GM18526 (cell line): ENCODE measurements at regions not wholly inside any gene's neighbourhood (a gene's known extent, or its start where the extent isn't known, plus 50 kb on each side); places are given as distances from the start of the nearest gene placed in this dataset.

Experiments used
- POLR2A ChIP-seq: IDR thresholded peaks from 3 replicates; pipeline ENCODE4 v1.6.1; 2011; ENCODE audit not compliant: insufficient read length; ENCODE audit errors: extremely low read depth

- TF ChIP-seq POLR2A = no peak
Measured at GRCh38 chr22:47295226-47295901, 532.9 kb downstream of the TBC1D22A start.

DNA sequence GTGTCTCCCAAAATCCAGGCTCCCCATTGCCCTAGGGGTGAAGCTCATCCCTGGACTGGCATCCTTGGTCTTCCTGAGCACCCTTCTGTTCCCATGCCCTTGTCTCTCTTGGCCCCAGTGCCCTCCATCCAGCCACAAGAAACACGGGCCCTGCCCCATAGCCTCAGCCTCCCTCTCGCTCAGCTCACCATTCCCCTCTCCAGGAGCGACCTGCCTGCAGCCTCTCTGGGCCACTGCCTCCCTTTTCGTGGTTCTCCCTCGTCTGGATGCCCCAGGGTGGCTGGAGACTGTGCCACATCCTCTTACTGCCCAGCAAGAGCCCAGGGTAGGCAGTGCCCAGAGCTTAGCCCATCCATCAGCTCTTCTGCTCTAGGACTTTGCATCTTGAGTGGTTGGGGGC lies 532.1 kb downstream of the TBC1D22A start:
- TF ChIP-seq POLR2A = no peak

DNA sequence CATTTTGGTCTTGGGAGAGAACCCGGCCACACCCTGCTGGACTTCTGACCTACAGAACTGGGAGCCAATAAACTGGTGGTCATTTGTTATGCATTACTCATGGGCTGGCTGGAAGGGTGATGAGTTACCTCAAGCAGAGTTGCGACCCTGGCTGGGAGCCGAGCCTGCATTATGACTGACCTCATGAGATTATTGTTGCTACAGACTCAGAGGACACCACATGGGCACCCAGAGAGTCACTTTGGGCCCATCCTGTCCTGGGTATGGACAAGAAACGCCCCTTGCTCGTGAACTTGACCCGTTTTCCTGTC lies 531.7 kb downstream of the TBC1D22A start:
- no peak for TF ChIP-seq POLR2A

GRCh38 chr22:47293368-47294221 lies 531.1 kb downstream of the TBC1D22A start:
- no peak for TF ChIP-seq POLR2A

DNA sequence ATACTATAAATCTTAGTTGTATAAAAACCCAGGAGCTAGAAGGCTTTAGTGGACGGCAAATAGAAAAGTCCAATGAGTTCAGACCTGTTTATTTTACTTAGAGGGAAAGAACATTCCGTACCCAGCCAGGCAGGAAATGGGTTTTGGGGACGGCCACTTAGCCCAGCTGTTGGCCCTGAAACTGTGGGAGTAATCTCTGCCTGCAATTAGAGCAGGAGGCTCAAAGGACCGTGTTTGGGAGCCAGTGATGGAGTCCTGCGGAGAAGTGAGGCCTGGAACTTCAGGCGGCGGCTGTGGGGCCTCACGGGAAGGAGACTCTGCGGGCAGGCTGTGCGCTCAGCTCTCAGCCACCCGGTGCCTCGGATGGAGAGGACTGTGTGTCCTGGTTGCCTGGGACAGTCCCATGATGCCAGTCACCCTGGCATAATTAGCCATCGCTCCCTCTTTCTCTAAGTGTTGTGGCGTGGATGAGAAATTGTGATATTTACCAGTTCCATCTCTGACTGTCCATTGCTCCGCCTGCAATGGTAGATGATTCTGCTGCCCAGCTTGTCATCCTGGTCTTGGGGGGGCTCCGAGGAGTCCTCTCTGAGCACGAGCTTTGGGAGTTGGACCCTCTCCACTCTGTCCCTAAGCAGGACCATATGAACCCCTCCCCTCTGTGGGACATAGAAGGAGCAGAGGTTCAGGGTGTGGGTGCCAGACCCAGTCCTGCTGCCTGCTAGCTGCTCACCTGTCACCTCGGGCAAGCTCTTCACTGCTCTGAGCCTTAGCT lies 530.3 kb downstream of the TBC1D22A start:
- TF ChIP-seq POLR2A = no peak

GRCh38 chr22:47291565-47292495 lies 529.4 kb downstream of the TBC1D22A start:
- no peak for TF ChIP-seq POLR2A

DNA sequence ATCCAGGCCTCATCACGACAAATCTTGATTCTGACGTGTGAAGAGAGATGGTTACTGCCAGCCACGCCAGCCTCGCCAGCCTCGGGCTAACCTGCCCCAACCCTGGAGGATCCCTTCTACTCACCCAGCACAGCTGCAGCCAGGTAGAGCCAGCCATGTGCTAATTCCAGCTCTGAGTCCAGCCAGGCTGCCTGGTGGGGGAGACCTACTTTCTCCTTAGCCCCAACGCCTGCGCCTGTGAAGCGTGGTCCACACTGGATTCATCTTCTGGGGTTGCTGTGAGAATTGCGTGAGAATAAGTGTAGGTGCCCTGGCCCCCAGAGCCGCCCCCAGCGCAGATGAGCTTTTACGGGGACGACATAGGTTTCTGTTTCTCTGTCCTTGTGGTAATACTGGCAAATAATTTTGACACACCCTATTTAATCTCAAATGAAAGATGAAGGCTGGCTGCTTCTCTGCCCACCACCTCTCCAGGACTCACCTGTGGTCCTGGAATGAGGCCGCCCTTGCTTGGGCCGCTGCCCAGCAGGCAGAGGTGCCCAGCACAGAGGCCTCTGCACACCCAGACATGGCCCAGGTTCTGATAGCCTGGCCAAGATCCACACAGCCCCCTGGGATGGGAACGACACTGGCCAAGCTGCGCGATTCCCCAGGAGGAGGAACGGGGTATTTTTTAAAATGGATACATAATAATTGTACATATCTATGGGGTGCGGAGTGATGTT lies 528.4 kb downstream of the TBC1D22A start:
- TF ChIP-seq POLR2A = no peak

- TF ChIP-seq POLR2A = no peak
Measured at GRCh38 chr22:47289336-47289985, 527.0 kb downstream of the TBC1D22A start.

GRCh38 chr22:47288680-47289079 lies 526.2 kb downstream of the TBC1D22A start:
- TF ChIP-seq POLR2A = no peak

DNA sequence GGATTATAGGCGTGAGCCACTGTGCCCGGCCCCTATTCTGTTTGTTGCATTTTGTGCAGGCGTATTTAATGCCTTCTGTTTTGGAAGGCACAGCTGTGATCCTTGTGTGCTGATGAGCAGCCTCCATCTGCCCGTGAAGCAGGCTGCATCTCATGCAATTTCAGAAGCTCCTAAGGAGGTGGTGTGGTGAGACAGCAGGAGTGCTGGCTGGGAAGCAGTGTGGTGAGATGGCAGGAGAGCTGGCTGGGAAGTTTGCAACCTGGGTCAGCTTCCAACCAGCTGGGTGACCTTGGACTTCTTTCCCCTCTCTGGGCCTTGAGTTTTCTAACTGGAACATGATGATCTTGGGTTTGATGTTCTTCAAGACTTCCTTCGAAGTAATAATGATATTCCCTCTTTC lies 525.1 kb downstream of the TBC1D22A start:
- TF ChIP-seq POLR2A = no peak

DNA sequence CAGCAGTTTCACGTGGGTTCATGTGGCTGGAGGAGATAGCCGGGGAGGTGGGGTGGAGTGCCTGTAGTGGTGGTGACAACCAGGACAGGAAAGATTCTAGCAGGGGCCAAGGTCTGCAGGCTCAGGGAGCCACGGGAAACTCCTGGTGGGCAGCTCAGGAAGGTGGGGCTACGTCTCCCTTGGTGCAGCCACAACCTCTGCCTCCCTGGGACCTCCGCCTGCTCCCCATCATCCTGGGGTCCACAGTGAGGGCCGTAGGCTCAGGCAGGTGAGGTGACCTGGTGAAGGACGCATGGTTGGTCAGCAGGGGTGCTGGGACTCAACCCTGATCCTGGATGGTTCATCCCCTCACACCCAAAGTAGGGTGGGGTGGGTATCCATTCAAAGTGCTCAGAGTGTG lies 524.1 kb downstream of the TBC1D22A start:
- no peak for TF ChIP-seq POLR2A

- no peak for TF ChIP-seq POLR2A
Measured at GRCh38 chr22:47285981-47286380, 523.5 kb downstream of the TBC1D22A start.

DNA sequence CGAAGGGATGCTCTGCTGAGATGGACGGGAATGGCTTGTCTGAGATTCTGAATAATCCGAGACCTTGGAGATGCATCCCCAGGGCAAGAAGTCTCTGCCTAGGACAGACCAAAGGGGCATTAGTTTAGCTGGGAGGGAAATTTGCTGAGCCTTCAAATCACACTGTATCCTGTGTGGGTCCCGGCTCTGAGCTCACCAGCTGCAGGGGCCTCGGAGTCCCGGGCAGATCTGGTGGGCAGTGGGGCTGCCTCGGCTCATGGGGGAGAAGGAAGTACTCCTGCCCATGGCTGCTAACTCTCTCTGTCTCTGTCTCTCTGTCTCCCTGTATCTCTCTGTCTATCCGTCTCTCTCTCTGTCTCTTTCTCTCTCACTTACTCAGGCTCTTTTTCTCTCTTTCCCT lies 522.4 kb downstream of the TBC1D22A start:
- TF ChIP-seq POLR2A = no peak

GRCh38 chr22:47284360-47284759 lies 521.9 kb downstream of the TBC1D22A start:
- TF ChIP-seq POLR2A = no peak
